Colon (tissue), 2 donors: ENCODE measurements at regions not wholly inside any gene's neighbourhood (a gene's known extent, or its start where the extent isn't known, plus 50 kb on each side); places are given as distances from the start of the nearest gene placed in this dataset.

Experiments used
- FAIRE-seq: peaks from 2 replicates; lab custom pipeline; 2012; peaks lifted over from hg19 to GRCh38; lab: Jason Lieb, UNC
- donor health status: control.
- donor health status: control.

GRCh38 chr16:5512014-5512413 is 414.4 kb upstream of the EEF2KMT start:
- FAIRE-seq, result no peak

- no peak for FAIRE-seq
These were observed 413.3 kb upstream of the EEF2KMT start for GRCh38 chr16:5510819-5511370.

- no peak for FAIRE-seq
These were observed 412.2 kb upstream of the EEF2KMT start for GRCh38 chr16:5509794-5510193.

- no peak for FAIRE-seq
These were observed 411.7 kb upstream of the EEF2KMT start for GRCh38 chr16:5509336-5509735.

- no peak for FAIRE-seq
These were observed 410.8 kb upstream of the EEF2KMT start for GRCh38 chr16:5508371-5508770.

GRCh38 chr16:5506021-5506420 is 408.4 kb upstream of the EEF2KMT start:
- no peak for FAIRE-seq

- no peak for FAIRE-seq
These were observed 407.7 kb upstream of the EEF2KMT start for GRCh38 chr16:5505091-5505887.

GRCh38 chr16:5504064-5504781 is 406.6 kb upstream of the EEF2KMT start:
- no peak for FAIRE-seq

GRCh38 chr16:5502944-5503343 is 405.3 kb upstream of the EEF2KMT start:
- no peak for FAIRE-seq

GRCh38 chr16:5502467-5502869 is 404.9 kb upstream of the EEF2KMT start:
- FAIRE-seq, result no peak

- FAIRE-seq, result no peak
These were observed 402.9 kb upstream of the EEF2KMT start for GRCh38 chr16:5500526-5500925.

- FAIRE-seq, result no peak
These were observed 401.0 kb upstream of the EEF2KMT start for GRCh38 chr16:5498562-5498961.

GRCh38 chr16:5496013-5496412 is 398.4 kb upstream of the EEF2KMT start:
- no peak for FAIRE-seq

- FAIRE-seq, result no peak
These were observed 392.9 kb upstream of the EEF2KMT start for GRCh38 chr16:5490499-5490898.

- FAIRE-seq, result no peak
These were observed 391.0 kb upstream of the EEF2KMT start for GRCh38 chr16:5488581-5488980.

- no peak for FAIRE-seq
These were observed 390.1 kb upstream of the EEF2KMT start for GRCh38 chr16:5487728-5488127.

- no peak for FAIRE-seq
These were observed 384.7 kb upstream of the EEF2KMT start for GRCh38 chr16:5482256-5482655.

- no peak for FAIRE-seq
These were observed 383.0 kb upstream of the EEF2KMT start for GRCh38 chr16:5480431-5481195.

GRCh38 chr16:5479926-5480325 is 382.3 kb upstream of the EEF2KMT start:
- no peak for FAIRE-seq

- FAIRE-seq, result no peak
These were observed 380.4 kb upstream of the EEF2KMT start for GRCh38 chr16:5478036-5478435.

- no peak for FAIRE-seq
These were observed 379.7 kb upstream of the EEF2KMT start for GRCh38 chr16:5477251-5477650.

- FAIRE-seq, result no peak
These were observed 375.0 kb upstream of the EEF2KMT start for GRCh38 chr16:5472552-5472951.

GRCh38 chr16:5468488-5468887 is 370.9 kb upstream of the EEF2KMT start:
- FAIRE-seq, result no peak
